GM12892 (cell line): ENCODE measurements at regions not wholly inside any gene's neighbourhood (a gene's known extent, or its start where the extent isn't known, plus 50 kb on each side); places are given as distances from the start of the nearest gene placed in this dataset.
A peak's percentile ranks its signal among the peaks of the same experiment; 100 is the strongest.
"Not testable (repeated sequence)": the region's sequence is repeated elsewhere in the genome, so short reads cannot be mapped to it uniquely, and the experiment has no call there.

ENCODE experiments used
- DNase-seq: peaks from one replicate; pipeline ENCODE4 v3.0.0; 2011; ENCODE audit not compliant: insufficient read length
- FAIRE-seq: peaks from 2 replicates; lab custom pipeline; 2011; peaks lifted over from hg19 to GRCh38; lab: Jason Lieb, UNC
- POLR2A ChIP-seq: IDR thresholded peaks from 2 replicates; pipeline ENCODE4 v1.6.1; 2011; ENCODE audit warnings: low read depth, low read length, control low read depth
- POLR2AphosphoS5 ChIP-seq: IDR thresholded peaks from 2 replicates; pipeline ENCODE4 v1.6.1; 2011; ENCODE audit warnings: low read depth, low read length, control low read depth
- TAF1 ChIP-seq: IDR thresholded peaks from 2 replicates; pipeline ENCODE4 v1.6.1; 2011; ENCODE audit warnings: low read depth, mild to moderate bottlenecking, control low read depth, low read length, borderline replicate concordance

GRCh38 chr1:101463195-101463594, 226.4 kb downstream of the S1PR1 start:
- DNase-seq (no peak), FAIRE-seq (no peak)
- TF ChIP-seq POLR2AphosphoS5 (no peak), POLR2A (no peak), TAF1 (no peak)

GRCh38 chr1:101465941-101466340, 229.1 kb downstream of the S1PR1 start:
- DNase-seq, result no peak
- TF ChIP-seq POLR2AphosphoS5 (no peak), POLR2A (no peak), TAF1 (no peak)
- no peak for FAIRE-seq

GRCh38 chr1:101474039-101474665, 237.3 kb downstream of the S1PR1 start:
- TF ChIP-seq POLR2AphosphoS5, result no peak
- TF ChIP-seq TAF1, result no peak
- no peak for TF ChIP-seq POLR2A
- DNase-seq (no peak), FAIRE-seq (peak; percentile 58)

- FAIRE-seq, result no peak
- DNase-seq, result no peak
- TF ChIP-seq TAF1 (no peak), POLR2A (no peak), POLR2AphosphoS5 (no peak)
Observed at GRCh38 chr1:101476541-101476940, 239.7 kb downstream of the S1PR1 start.

- DNase-seq, result no peak
- no peak for FAIRE-seq
- no peak for TF ChIP-seq POLR2AphosphoS5
- TF ChIP-seq TAF1, result no peak
- TF ChIP-seq POLR2A, result no peak
Observed at GRCh38 chr1:101479945-101480344, 243.1 kb downstream of the S1PR1 start.

GRCh38 chr1:101482306-101482705, 245.5 kb downstream of the S1PR1 start:
- TF ChIP-seq TAF1 (no peak), POLR2A (no peak), POLR2AphosphoS5 (no peak)
- no peak for DNase-seq
- no peak for FAIRE-seq

GRCh38 chr1:101483982-101484688, 247.3 kb downstream of the S1PR1 start:
- no peak for FAIRE-seq
- TF ChIP-seq TAF1 (no peak), POLR2A (no peak), POLR2AphosphoS5 (no peak)

GRCh38 chr1:101484689-101485338, 248.0 kb downstream of the S1PR1 start:
- peak; percentile 73 for FAIRE-seq
- no peak for TF ChIP-seq POLR2A
- no peak for TF ChIP-seq POLR2AphosphoS5
- no peak for TF ChIP-seq TAF1
- no peak for DNase-seq

More at GRCh38 chr1:101483982-101484688, 247.3 kb downstream of the S1PR1 start:
- DNase-seq, result no peak

- FAIRE-seq (no peak), DNase-seq (no peak)
- TF ChIP-seq TAF1, result no peak
- no peak for TF ChIP-seq POLR2A
- TF ChIP-seq POLR2AphosphoS5, result no peak
Observed at GRCh38 chr1:101485712-101486111, 248.9 kb downstream of the S1PR1 start.

GRCh38 chr1:101492144-101492543, 255.3 kb downstream of the S1PR1 start:
- DNase-seq, FAIRE-seq: not testable (repeated sequence)

- not testable (repeated sequence) for FAIRE-seq, DNase-seq
Observed at GRCh38 chr1:101493920-101494319, 257.1 kb downstream of the S1PR1 start.

- TF ChIP-seq TAF1 (no peak), POLR2AphosphoS5 (no peak), POLR2A (no peak)
- FAIRE-seq (no peak), DNase-seq (no peak)
Observed at GRCh38 chr1:101496109-101496508, 259.3 kb downstream of the S1PR1 start.
